ENCODE measurements at regions not wholly inside any gene's neighbourhood (a gene's known extent, or its start where the extent isn't known, plus 50 kb on each side); places are given as distances from the start of the nearest gene placed in this dataset.

DNA sequence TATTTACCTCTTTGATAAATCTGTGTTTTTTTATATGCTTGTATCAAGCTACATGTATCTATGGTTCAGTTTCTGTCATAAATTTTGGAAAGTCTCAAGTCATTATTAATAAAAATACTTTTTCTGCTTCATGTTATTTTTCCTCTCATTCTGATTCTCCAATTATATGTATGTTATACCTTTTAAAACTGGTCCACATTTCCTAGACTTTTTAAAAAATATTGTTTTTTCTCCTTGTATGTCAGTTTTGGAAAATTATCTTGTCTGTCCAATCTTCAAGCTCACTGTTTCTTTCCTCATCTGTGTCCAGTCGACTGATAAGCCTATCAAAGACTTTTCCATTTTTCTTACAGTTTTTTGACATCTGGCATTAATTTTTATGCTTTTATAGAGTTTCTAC lies 253.4 kb downstream of the ASXL3 start:
- no TSS peak for BruUV-seq (replicated peaks)
- no peak overlapping the region for H3K27ac ChIP-seq (ENCODE audit: low read depth, low read length, poor library complexity, severe bottlenecking)
- no peak for DNase-seq (ENCODE audit: low spot score)
- intact Hi-C loops (cut with micrococcal nuclease; ENCODE audit: unreplicated experiment), result loop anchor here (10.0 kb wide), 3 partner anchors 393 to 953 kb away; partner anchors contain the start of gene NOL4
- POLR2A ChIA-PET (ENCODE audit: low non-redundant PET), result interaction anchor here (0.6 kb wide), 1 partner anchor 111 kb away, joined by 5 read pairs; no protein-coding TSS in a partner anchor
- peaks cover 5% of the 10 kb centered on the region for H3K4me1 ChIP-seq (ENCODE audit: insufficient read depth, low read length, poor library complexity, severe bottlenecking)
- no peaks in the 10 kb centered on the region for H3K27me3 ChIP-seq (replicated peaks; ENCODE audit: insufficient read depth, low read depth, low read length, poor library complexity)
- H3K4me3 ChIP-seq (ENCODE audit: low read depth, low read length, poor library complexity, severe bottlenecking), result no peak overlapping the region
- H3K9me3 ChIP-seq (ENCODE audit: low read depth, low read length, poor library complexity, severe bottlenecking), result no peaks in the 10 kb centered on the region
- no peak for TF ChIP-seq CTCF (conservative IDR thresholded peaks at IDR 0.05; ENCODE audit: low read depth, low read length)
- no peak for TF ChIP-seq EZH2 (IDR thresholded peaks at IDR 0.05; ENCODE audit: borderline replicate concordance, low read depth, low read length, poor library complexity, severe bottlenecking)
- H3K36me3 ChIP-seq (ENCODE audit: insufficient read depth, low read length, poor library complexity, severe bottlenecking), result no peaks in the 10 kb centered on the region
- CTCF ChIA-PET, result no interaction called here

DNA sequence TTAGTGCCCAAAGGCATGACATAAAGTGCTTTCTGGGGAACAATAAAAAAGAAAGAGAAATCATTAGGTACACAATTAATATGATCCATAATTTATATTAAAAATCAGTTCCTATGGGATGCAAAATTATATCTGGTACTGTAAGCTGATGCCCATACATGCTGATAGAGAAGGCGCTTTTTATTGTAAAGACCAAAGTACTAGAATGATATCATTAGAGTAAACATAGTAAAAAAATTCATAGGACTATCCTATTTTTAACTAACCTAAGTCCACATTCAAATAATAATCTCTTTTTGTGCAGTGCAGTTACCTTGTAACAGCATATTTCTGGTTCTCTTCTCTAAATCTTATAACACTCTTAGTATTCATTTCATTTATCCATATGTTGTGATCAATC lies 252.2 kb downstream of the ASXL3 start:
- POLR2A ChIA-PET (ENCODE audit: low non-redundant PET), result no interaction called here
- intact Hi-C loops (cut with micrococcal nuclease; ENCODE audit: unreplicated experiment), result loop anchor here (10.0 kb wide), 3 partner anchors 395 to 955 kb away; partner anchors contain the start of gene NOL4

DNA sequence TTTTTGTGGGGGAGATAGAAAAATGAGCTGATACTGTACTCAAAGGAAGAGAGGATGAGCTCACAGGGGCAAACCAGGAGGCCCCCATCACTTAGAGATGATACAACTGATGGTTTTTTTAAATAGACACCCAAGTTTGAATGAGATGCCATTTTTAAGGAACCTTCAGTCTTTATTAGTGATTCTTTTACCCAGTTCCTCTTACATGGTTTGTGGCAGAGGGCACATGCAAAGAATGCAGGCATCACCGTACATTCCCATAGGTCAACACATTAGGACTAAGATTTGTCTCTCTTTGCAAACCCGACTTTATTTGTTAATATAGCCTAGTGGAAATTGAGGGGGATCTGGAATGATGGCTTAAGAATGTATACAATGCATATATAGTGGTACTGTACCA lies 250.9 kb downstream of the ASXL3 start:
- Histone ChIP-seq H3K4me3 (ENCODE audit: low read depth, low read length, poor library complexity, severe bottlenecking) (no peak overlapping the region), H3K4me1 (ENCODE audit: insufficient read depth, low read length, poor library complexity, severe bottlenecking) (no peaks in the 10 kb centered on the region), H3K9me3 (ENCODE audit: low read depth, low read length, poor library complexity, severe bottlenecking) (no peaks in the 10 kb centered on the region), H3K36me3 (ENCODE audit: insufficient read depth, low read length, poor library complexity, severe bottlenecking) (no peaks in the 10 kb centered on the region), H3K27me3 (replicated peaks; ENCODE audit: insufficient read depth, low read depth, low read length, poor library complexity) (no peaks in the 10 kb centered on the region), H3K27ac (ENCODE audit: low read depth, low read length, poor library complexity, severe bottlenecking) (no peak overlapping the region)
- BruUV-seq (replicated peaks), result no TSS peak
- ChIA-PET POLR2A (ENCODE audit: low non-redundant PET) (no interaction called here), CTCF (no interaction called here)
- no peak for DNase-seq (ENCODE audit: low spot score)
- TF ChIP-seq EZH2 (IDR thresholded peaks at IDR 0.05; ENCODE audit: borderline replicate concordance, low read depth, low read length, poor library complexity, severe bottlenecking), result no peak
- no peak for TF ChIP-seq CTCF (conservative IDR thresholded peaks at IDR 0.05; ENCODE audit: low read depth, low read length)
- intact Hi-C loops (cut with micrococcal nuclease; ENCODE audit: unreplicated experiment), result no loop called here

More for the DNA sequence above, 252.2 kb downstream of the ASXL3 start:
- Histone ChIP-seq H3K4me1 (ENCODE audit: insufficient read depth, low read length, poor library complexity, severe bottlenecking) (no peaks in the 10 kb centered on the region), H3K4me3 (ENCODE audit: low read depth, low read length, poor library complexity, severe bottlenecking) (no peak overlapping the region), H3K27me3 (replicated peaks; ENCODE audit: insufficient read depth, low read depth, low read length, poor library complexity) (no peaks in the 10 kb centered on the region), H3K36me3 (ENCODE audit: insufficient read depth, low read length, poor library complexity, severe bottlenecking) (no peaks in the 10 kb centered on the region), H3K9me3 (ENCODE audit: low read depth, low read length, poor library complexity, severe bottlenecking) (no peaks in the 10 kb centered on the region), H3K27ac (ENCODE audit: low read depth, low read length, poor library complexity, severe bottlenecking) (no peak overlapping the region)
- CTCF ChIA-PET, result no interaction called here
- DNase-seq (ENCODE audit: low spot score), result no peak
- no TSS peak for BruUV-seq (replicated peaks)
- no peak for TF ChIP-seq EZH2 (IDR thresholded peaks at IDR 0.05; ENCODE audit: borderline replicate concordance, low read depth, low read length, poor library complexity, severe bottlenecking)
- TF ChIP-seq CTCF (conservative IDR thresholded peaks at IDR 0.05; ENCODE audit: low read depth, low read length), result no peak

Data from A673 (cell line).